Right lobe of liver (tissue), 6 donors: ENCODE measurements at regions not wholly inside any gene's neighbourhood (a gene's known extent, or its start where the extent isn't known, plus 50 kb on each side); places are given as distances from the start of the nearest gene placed in this dataset.

Source experiments
- ATAC-seq, 4 donors: fragments of 200-7000 bp; cut with Tn5 transposase; one replicate each; pipeline ENCODE4 v1.9.1; 2020; ENCODE audit warnings: mild to moderate bottlenecking in 4 of 4, moderate library complexity in 4 of 4
- DNase-seq, 3 donors: peaks; one replicate each; pipeline ENCODE4 v3.0.0-alpha.2; 2020
- H3K27ac ChIP-seq, 3 donors: fragments of 200-600 bp; one replicate each; pipeline ENCODE4 v1.8.0; 2022
- H3K27me3 ChIP-seq, 2 donors: fragments of 200-600 bp; one replicate each; pipeline ENCODE4 v1.8.0; 2022
- H3K36me3 ChIP-seq, 4 donors: fragments of 200-600 bp; sonication (generic) in 1 of 4; one replicate each; pipeline versions ENCODE4 v1.5.1 to v1.8.0; 2017 to 2022; ENCODE audit warnings: control low read depth in 1 of 4
- H3K4me1 ChIP-seq, 4 donors: fragments of 200-600 bp; sonication (generic) in 1 of 4; one replicate each; pipeline versions ENCODE4 v1.5.1 to v1.8.0; 2017 to 2022; ENCODE audit warnings: control low read depth in 1 of 4
- H3K4me3 ChIP-seq, 3 donors: fragments of 200-600 bp; one replicate each; pipeline ENCODE4 v1.8.0; 2022
- H3K9me3 ChIP-seq, 4 donors: fragments of 200-600 bp; sonication (generic) in 1 of 4; one replicate each; pipeline versions ENCODE4 v1.5.1 to v1.8.0; 2017 to 2022; ENCODE audit warnings: control low read depth in 1 of 4
- POLR2A ChIP-seq: fragments of 450-650 bp; IDR thresholded peaks from one replicate; pipeline ENCODE4 v1.6.1; 2017; ENCODE audit warnings: antibody characterized with exemption, mild to moderate bottlenecking
- WGBS: methylation state at CpG from one replicate; pipeline ENCODE4 v1.1.6; 2018; ENCODE audit warnings: low coverage, low lambda C conversion rate; ENCODE audit not compliant: insufficient coverage; ENCODE audit errors: missing lambda C conversion rate; 5-methylcytosine and 5-hydroxymethylcytosine counted together
- intact Hi-C, 2 donors: fragments of 100-400 bp; cut with DNase I; formaldehyde crosslinking; loops; one replicate each; pipeline versions ENCODE4 v1.11.2 to v1.14.1; 2022
- TF ChIP-seq, protein P1 (sequence below), 4 donors: fragments of 200-600 bp in 3 of 4; fragments of 450-650 bp in 1 of 4; IDR thresholded peaks; one replicate each; pipeline versions ENCODE4 v1.5.1 to v1.8.0; 2016 to 2022; ENCODE audit warnings: antibody characterized with exemption in 4 of 4, mild to moderate bottlenecking in 2 of 4
- donor health status: DM: no; HTN: yes; CAD: no.
- donor health status: DM: no; HTN: no; CAD: no.
- donor health status: DM: no; HTN: no; CAD: no.
- donor health status: DM: no; HTN: yes; CAD: no.
- donor health status: DM: no; HTN: yes; CAD: no.

DNA sequence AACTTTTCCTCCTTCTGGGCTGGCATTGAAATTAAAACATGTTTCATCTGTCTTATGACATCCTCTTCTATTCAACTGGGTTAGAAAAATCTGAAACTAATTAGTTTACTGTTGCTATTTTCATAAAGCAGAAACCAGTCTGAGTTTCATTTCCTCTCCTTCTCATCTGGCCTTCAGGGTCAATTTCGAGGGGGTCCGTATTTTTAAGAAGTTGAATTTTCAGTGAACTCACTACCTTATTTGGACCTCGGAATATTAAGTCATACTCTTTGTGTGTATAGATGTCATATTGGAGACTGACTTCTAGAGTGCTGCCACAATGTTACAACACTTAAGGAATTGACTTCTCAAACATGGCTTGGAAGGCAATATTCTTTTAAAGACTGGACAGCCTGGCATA is 485.9 kb downstream of the SQOR start:
- no peaks in the 10 kb centered on the region for H3K36me3 ChIP-seq
- DNase-seq (no peak), ATAC-seq (no peak)
- no peaks in the 10 kb centered on the region for H3K4me1 ChIP-seq
- no peaks in the 10 kb centered on the region for H3K27me3 ChIP-seq
- no peak for TF ChIP-seq POLR2A
- TF ChIP-seq, protein P1, sequence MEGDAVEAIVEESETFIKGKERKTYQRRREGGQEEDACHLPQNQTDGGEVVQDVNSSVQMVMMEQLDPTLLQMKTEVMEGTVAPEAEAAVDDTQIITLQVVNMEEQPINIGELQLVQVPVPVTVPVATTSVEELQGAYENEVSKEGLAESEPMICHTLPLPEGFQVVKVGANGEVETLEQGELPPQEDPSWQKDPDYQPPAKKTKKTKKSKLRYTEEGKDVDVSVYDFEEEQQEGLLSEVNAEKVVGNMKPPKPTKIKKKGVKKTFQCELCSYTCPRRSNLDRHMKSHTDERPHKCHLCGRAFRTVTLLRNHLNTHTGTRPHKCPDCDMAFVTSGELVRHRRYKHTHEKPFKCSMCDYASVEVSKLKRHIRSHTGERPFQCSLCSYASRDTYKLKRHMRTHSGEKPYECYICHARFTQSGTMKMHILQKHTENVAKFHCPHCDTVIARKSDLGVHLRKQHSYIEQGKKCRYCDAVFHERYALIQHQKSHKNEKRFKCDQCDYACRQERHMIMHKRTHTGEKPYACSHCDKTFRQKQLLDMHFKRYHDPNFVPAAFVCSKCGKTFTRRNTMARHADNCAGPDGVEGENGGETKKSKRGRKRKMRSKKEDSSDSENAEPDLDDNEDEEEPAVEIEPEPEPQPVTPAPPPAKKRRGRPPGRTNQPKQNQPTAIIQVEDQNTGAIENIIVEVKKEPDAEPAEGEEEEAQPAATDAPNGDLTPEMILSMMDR (IDR thresholded peaks at IDR 0.05): no peak
- H3K4me3 ChIP-seq: no peak overlapping the region
- intact Hi-C loops: no loop called here
- peaks cover 0 to 12% (median 0%) of the 10 kb centered on the region in 4 donors for H3K9me3 ChIP-seq
- no peak overlapping the region for H3K27ac ChIP-seq
- WGBS: 59% methylated on average over 3 of the region's 3 CpGs

DNA sequence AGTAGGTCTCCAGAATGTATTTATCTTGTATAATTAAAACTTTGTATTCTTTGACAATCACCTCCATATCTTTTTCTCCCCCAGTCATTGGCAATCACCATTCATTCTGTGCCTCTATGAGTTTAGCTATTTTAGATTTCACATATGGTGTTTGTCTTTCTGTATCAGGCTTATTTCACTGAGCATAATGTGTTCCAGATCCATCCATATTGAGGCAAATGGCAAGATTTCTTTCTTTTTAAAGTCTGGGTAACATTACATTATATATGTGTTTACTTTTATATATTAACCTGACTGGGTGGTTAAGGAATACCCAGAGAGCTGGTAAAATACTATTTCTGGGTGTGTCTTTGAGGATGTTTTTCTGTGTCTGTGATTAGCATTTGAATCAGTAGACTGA is 486.6 kb downstream of the SQOR start:
- ATAC-seq (no peak), DNase-seq (no peak)
- Histone ChIP-seq H3K36me3 (no peaks in the 10 kb centered on the region), H3K27me3 (no peaks in the 10 kb centered on the region), H3K9me3 (peaks cover 0 to 12% (median 0%) of the 10 kb centered on the region in 4 donors), H3K4me1 (no peaks in the 10 kb centered on the region), H3K4me3 (no peak overlapping the region), H3K27ac (no peak overlapping the region)
- TF ChIP-seq, protein P1 (IDR thresholded peaks at IDR 0.05): no peak
- TF ChIP-seq POLR2A: no peak
- intact Hi-C loops: no loop called here

DNA sequence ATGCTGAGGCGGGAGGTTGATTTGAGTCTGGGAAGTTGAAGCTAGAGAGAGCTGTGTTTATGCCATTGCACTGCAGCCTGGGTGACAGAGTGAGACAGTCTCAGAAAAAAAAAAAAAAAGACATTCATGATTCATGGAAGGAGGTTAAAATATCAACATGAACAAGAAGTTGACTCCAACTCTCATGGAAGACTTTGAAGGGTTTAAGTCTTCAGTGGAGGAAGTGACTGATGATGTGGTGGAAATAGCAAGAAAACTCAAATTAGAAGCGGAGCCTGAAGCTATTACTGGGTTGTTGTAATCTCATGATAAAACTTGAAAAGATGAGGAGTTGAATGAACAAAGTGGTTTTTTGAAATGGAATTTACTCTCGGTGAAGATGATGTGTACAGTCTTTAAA is 491.8 kb downstream of the SQOR start:
- DNase-seq (no peak), ATAC-seq (no peak)
- Histone ChIP-seq H3K4me3 (no peak overlapping the region), H3K4me1 (no peaks in the 10 kb centered on the region), H3K36me3 (no peaks in the 10 kb centered on the region), H3K27me3 (no peaks in the 10 kb centered on the region), H3K9me3 (peaks cover 0 to 12% (median 0%) of the 10 kb centered on the region in 4 donors), H3K27ac (no peak overlapping the region)
- TF ChIP-seq POLR2A: no peak
- TF ChIP-seq, protein P1 (IDR thresholded peaks at IDR 0.05): no peak
- intact Hi-C loops: no loop called here
- 78% methylated on average over 3 of the region's 3 CpGs for WGBS

DNA sequence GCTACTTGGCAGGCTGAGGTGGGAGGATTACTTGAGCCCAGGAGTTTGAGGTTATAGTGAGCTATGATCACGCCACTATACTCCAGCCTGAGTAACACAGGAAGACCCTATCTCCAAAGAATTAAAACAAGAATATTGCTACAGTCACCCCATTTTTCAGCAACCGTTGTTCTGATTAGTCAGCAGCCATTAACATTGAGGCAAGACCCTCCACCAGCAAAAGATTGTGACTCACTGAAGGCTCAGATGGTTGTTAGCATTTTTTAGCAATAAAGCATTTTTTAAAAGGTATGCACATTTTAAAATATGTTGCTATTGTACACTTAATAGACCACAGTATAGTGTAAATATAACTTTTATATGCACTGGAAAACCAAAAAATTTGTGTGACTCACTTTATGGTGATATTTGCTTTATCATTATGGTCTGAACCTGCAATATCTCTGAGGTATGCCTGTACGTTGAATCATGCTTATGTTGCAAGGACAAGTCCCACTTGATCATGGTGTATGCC is 492.6 kb downstream of the SQOR start:
- intact Hi-C loops: no loop called here
- WGBS: 47% methylated on average over 3 of the region's 3 CpGs

More for the DNA sequence above, 492.6 kb downstream of the SQOR start:
- H3K36me3 ChIP-seq: no peaks in the 10 kb centered on the region
- no peak overlapping the region for H3K27ac ChIP-seq
- TF ChIP-seq, protein P1 (IDR thresholded peaks at IDR 0.05): no peak
- no peak for TF ChIP-seq POLR2A
- no peak overlapping the region for H3K4me3 ChIP-seq
- ATAC-seq: no peak
- H3K27me3 ChIP-seq: no peaks in the 10 kb centered on the region
- H3K4me1 ChIP-seq: no peaks in the 10 kb centered on the region
- H3K9me3 ChIP-seq: peaks cover 0 to 12% (median 0%) of the 10 kb centered on the region in 4 donors
- no peak for DNase-seq
